Activated CD4-positive, alpha-beta T cell treated with anti-CD3 and anti-CD28 coated beads, Interleukin-2, amount 10 ng/mL, durations not matched to agents 24 days and 14 days (primary cell): ENCODE measurements at regions not wholly inside any gene's neighbourhood (a gene's known extent, or its start where the extent isn't known, plus 50 kb on each side); places are given as distances from the start of the nearest gene placed in this dataset.
"Not testable (repeated sequence)": the region's sequence is repeated elsewhere in the genome, so short reads cannot be mapped to it uniquely, and the experiment has no call there.

Experiments
- DNase-seq: peaks from one replicate; pipeline ENCODE4 v3.0.0; 2022
- H3K27ac Mint-ChIP-seq: one replicate; pipeline ENCODE4 v1.8.0; 2022; ENCODE audit warnings: mild to moderate bottlenecking, mixed read lengths
- H3K27me3 Mint-ChIP-seq: one replicate; pipeline ENCODE4 v1.8.0; 2022; ENCODE audit warnings: mixed read lengths
- H3K36me3 Mint-ChIP-seq: one replicate; pipeline ENCODE4 v1.8.0; 2022; ENCODE audit warnings: low read depth, mild to moderate bottlenecking, mixed read lengths
- H3K4me1 Mint-ChIP-seq: one replicate; pipeline ENCODE4 v1.8.0; 2021; ENCODE audit warnings: mixed read lengths
- H3K4me3 Mint-ChIP-seq: one replicate; pipeline ENCODE4 v1.8.0; 2022; ENCODE audit warnings: mild to moderate bottlenecking, moderate library complexity, mixed read lengths
- H3K9me3 Mint-ChIP-seq: one replicate; pipeline ENCODE4 v1.8.0; 2021; ENCODE audit warnings: mixed read lengths
- intact Hi-C: fragments of 100-400 bp; cut with micrococcal nuclease; formaldehyde crosslinking; loops from one replicate; pipeline ENCODE4 v1.15.1; 2023

DNA sequence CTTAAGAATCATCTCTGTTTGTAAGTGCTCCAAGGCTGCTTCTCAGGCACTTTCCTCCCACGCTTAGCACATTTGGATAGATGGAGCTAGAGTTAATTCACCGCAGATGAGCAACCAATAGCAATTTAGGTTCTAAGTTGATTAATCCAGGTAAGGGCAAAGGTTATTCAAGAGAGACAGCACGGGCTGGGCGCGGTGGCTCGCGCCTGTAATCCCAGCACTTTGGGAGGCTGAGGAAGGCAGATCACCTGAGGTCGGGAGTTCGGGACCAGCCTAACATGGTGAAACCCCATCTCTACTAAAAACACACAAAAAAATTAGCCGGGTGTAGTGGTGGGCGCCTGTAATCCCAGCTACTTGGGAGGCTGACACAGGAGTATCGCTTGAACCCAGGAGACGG, 54.5 kb upstream of the UNC13C start:
- H3K36me3 Mint-ChIP-seq, H3K4me1 Mint-ChIP-seq, H3K4me3 Mint-ChIP-seq, intact Hi-C loops, DNase-seq, H3K27me3 Mint-ChIP-seq, H3K27ac Mint-ChIP-seq, H3K9me3 Mint-ChIP-seq: not testable (repeated sequence)

- Mint-ChIP-seq H3K27ac (no peak overlapping the region), H3K27me3 (no peaks in the 10 kb centered on the region), H3K4me3 (no peak overlapping the region), H3K9me3 (no peaks in the 10 kb centered on the region), H3K36me3 (no peaks in the 10 kb centered on the region), H3K4me1 (no peaks in the 10 kb centered on the region)
- no peak for DNase-seq
- intact Hi-C loops = no loop called here
These were observed 59.8 kb upstream of the UNC13C start for GRCh38 chr15:53918180-53919079.

- no peaks in the 10 kb centered on the region for H3K27me3 Mint-ChIP-seq
- H3K9me3 Mint-ChIP-seq = no peaks in the 10 kb centered on the region
- no peak for DNase-seq
- H3K4me3 Mint-ChIP-seq = no peak overlapping the region
- intact Hi-C loops = no loop called here
- no peaks in the 10 kb centered on the region for H3K4me1 Mint-ChIP-seq
- no peak overlapping the region for H3K27ac Mint-ChIP-seq
- H3K36me3 Mint-ChIP-seq = no peaks in the 10 kb centered on the region
These were observed 61.1 kb upstream of the UNC13C start for GRCh38 chr15:53917109-53917508.

GRCh38 chr15:53911431-53911830, 66.8 kb upstream of the UNC13C start:
- H3K9me3 Mint-ChIP-seq = no peaks in the 10 kb centered on the region
- DNase-seq = no peak
- no peak overlapping the region for H3K27ac Mint-ChIP-seq
- no peak overlapping the region for H3K4me3 Mint-ChIP-seq
- no peaks in the 10 kb centered on the region for H3K4me1 Mint-ChIP-seq
- no peaks in the 10 kb centered on the region for H3K27me3 Mint-ChIP-seq
- no peaks in the 10 kb centered on the region for H3K36me3 Mint-ChIP-seq
- intact Hi-C loops = no loop called here

GRCh38 chr15:53910852-53911251, 67.4 kb upstream of the UNC13C start:
- no peak for DNase-seq
- Mint-ChIP-seq H3K9me3 (no peaks in the 10 kb centered on the region), H3K27ac (no peak overlapping the region), H3K27me3 (no peaks in the 10 kb centered on the region), H3K4me3 (no peak overlapping the region), H3K4me1 (no peaks in the 10 kb centered on the region), H3K36me3 (no peaks in the 10 kb centered on the region)
- intact Hi-C loops = no loop called here

- no peak overlapping the region for H3K4me3 Mint-ChIP-seq
- intact Hi-C loops = no loop called here
These were observed 67.9 kb upstream of the UNC13C start for GRCh38 chr15:53910236-53910849.

DNA sequence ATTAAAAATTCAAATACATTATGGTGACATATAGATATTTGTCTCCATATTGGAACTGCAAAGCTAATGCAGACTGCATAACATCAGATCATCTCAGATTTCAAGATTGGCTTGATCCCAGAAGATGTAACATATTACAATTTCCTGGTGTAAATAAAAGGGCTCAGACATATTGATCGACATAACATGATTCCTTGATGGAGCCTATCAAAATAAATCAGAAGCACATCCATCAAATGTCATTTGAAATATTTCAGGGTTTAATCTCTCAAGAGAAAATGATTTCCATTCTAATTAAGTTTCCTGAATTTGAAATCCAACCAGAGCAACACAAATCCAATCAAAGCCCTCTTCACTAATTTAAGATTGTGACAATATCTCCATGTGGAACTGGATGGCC, 75.1 kb upstream of the UNC13C start:
- Mint-ChIP-seq H3K27me3 (no peaks in the 10 kb centered on the region), H3K9me3 (no peaks in the 10 kb centered on the region), H3K27ac (no peak overlapping the region), H3K36me3 (no peaks in the 10 kb centered on the region), H3K4me3 (no peak overlapping the region), H3K4me1 (no peaks in the 10 kb centered on the region)
- no peak for DNase-seq
- intact Hi-C loops = no loop called here

More at GRCh38 chr15:53910236-53910849, 67.9 kb upstream of the UNC13C start:
- Mint-ChIP-seq H3K36me3 (no peaks in the 10 kb centered on the region), H3K27me3 (no peaks in the 10 kb centered on the region), H3K9me3 (no peaks in the 10 kb centered on the region), H3K27ac (no peak overlapping the region), H3K4me1 (no peaks in the 10 kb centered on the region)
- no peak for DNase-seq

DNA sequence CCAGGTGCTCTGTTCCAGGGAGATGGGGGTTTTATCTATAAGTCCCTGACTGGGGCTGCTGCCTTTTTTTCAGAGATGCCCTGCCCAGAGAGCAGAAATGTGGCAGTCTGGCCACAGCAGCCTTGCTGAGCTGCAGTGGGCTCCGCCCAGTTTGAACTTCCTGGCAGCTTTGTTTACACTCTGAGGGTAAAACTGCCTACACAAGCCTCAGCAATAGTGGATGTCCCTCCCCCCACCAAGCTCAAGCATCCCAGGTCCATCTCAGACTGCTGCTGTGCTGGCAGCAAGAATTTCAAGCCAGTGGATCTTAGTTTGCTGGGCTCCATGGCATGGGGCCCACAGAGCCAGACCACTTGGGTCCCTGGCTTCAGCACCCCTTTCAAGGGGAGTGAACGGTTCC, 84.8 kb upstream of the UNC13C start:
- intact Hi-C loops, H3K27ac Mint-ChIP-seq, H3K4me3 Mint-ChIP-seq, H3K4me1 Mint-ChIP-seq, H3K9me3 Mint-ChIP-seq, DNase-seq, H3K36me3 Mint-ChIP-seq, H3K27me3 Mint-ChIP-seq: not testable (repeated sequence)

DNA sequence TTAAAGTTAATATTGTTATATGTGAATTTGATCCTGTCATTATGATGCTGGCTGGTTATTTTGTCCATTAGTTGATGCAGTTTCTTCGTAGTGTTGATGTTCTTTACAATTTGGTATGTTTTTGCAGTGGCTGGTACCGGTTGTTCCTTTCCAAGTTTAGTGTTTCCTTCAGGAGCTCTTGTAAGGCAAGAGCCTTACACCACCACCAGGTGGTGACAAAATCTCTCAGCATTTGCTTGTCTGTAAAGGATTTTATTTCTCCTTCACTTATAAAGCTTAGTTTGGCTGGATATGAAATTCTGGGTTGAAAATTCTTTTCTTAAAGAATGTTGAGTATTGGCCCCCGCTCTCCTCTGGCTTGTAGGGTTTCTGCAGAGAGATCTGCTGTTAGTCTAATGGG, 86.4 kb upstream of the UNC13C start:
- H3K4me3 Mint-ChIP-seq, H3K4me1 Mint-ChIP-seq, DNase-seq, H3K36me3 Mint-ChIP-seq, H3K27ac Mint-ChIP-seq, H3K27me3 Mint-ChIP-seq, intact Hi-C loops, H3K9me3 Mint-ChIP-seq: not testable (repeated sequence)

DNA sequence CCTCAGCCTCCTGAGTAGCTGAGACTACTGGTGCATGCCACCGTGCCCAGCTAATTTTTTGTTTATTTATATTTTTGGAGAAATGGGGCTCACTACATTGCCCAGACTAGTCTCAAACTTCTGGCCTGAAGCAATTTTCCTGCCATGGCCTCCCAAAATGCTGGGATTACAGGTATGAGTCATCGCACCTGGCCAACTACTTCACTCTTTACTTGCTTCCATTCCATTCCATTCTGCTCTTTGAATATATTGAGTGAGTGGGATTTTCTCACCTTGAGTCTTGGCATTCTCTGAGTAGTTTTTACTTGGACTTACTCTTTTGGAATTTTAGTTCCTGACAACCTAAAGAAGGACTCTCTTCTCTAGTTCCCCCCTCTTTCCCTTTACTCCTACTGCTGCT, 93.8 kb upstream of the UNC13C start:
- no peaks in the 10 kb centered on the region for H3K9me3 Mint-ChIP-seq
- intact Hi-C loops = no loop called here
- H3K4me3 Mint-ChIP-seq = no peak overlapping the region
- no peaks in the 10 kb centered on the region for H3K4me1 Mint-ChIP-seq
- no peak for DNase-seq
- no peaks in the 10 kb centered on the region for H3K36me3 Mint-ChIP-seq
- H3K27me3 Mint-ChIP-seq = no peaks in the 10 kb centered on the region
- no peak overlapping the region for H3K27ac Mint-ChIP-seq

- no peaks in the 10 kb centered on the region for H3K27me3 Mint-ChIP-seq
- H3K36me3 Mint-ChIP-seq = no peaks in the 10 kb centered on the region
- H3K4me3 Mint-ChIP-seq = no peak overlapping the region
- H3K9me3 Mint-ChIP-seq = no peaks in the 10 kb centered on the region
- intact Hi-C loops = no loop called here
- H3K4me1 Mint-ChIP-seq = no peaks in the 10 kb centered on the region
- no peak for DNase-seq
- no peak overlapping the region for H3K27ac Mint-ChIP-seq
These were observed 95.9 kb upstream of the UNC13C start for GRCh38 chr15:53882311-53882710.

DNA sequence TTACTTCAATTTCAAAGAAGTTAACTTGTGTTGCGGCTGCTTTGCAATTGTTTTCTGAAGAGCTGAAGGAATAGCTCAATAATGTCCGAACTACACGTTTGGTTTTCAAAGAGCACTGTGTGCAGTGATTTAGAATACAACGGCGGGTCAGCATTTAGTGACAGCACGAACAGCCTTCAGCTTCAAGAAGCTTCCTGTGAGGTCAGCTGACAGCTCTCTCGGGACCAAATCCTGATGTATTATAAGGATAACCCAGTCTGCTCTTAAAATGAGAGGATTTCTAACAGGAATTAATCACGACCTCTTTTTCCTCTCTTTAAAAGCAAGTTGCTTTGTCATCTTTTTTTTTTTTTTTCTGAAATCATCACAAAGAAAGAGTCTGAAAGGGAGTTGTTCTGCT, 97.9 kb upstream of the UNC13C start:
- intact Hi-C loops = no loop called here
- no peak overlapping the region for H3K27ac Mint-ChIP-seq

GRCh38 chr15:53875711-53876110, 102.5 kb upstream of the UNC13C start:
- H3K27me3 Mint-ChIP-seq = no peaks in the 10 kb centered on the region
- H3K4me3 Mint-ChIP-seq = no peak overlapping the region
- no peaks in the 10 kb centered on the region for H3K36me3 Mint-ChIP-seq
- intact Hi-C loops = no loop called here
- no peaks in the 10 kb centered on the region for H3K4me1 Mint-ChIP-seq
- H3K9me3 Mint-ChIP-seq = no peaks in the 10 kb centered on the region
- DNase-seq = no peak
- no peak overlapping the region for H3K27ac Mint-ChIP-seq

More for the DNA sequence above, 97.9 kb upstream of the UNC13C start:
- Mint-ChIP-seq H3K9me3 (no peaks in the 10 kb centered on the region), H3K4me1 (no peaks in the 10 kb centered on the region), H3K27me3 (no peaks in the 10 kb centered on the region), H3K36me3 (no peaks in the 10 kb centered on the region), H3K4me3 (no peak overlapping the region)
- DNase-seq = no peak

DNA sequence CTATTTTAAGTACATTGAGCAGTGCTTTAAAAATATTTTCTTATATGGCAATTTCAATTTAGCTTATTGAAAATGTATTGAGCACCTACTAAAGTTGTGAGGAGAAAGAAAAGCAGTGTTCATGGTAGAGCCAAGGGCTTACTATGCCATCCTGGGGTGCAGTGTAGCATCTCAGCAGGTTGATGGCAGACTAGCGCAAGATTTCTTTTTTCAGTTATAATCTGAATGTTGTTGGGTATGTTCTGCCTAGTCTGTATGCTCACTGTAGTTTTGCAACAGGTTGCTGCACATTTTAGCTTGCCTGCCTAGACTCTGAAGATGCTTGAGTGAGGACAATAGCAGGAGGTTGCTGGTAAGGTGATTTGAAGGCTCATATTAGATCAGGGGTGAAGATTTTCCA, 103.1 kb upstream of the UNC13C start:
- Mint-ChIP-seq H3K4me1 (no peaks in the 10 kb centered on the region), H3K27me3 (no peaks in the 10 kb centered on the region), H3K9me3 (no peaks in the 10 kb centered on the region), H3K27ac (no peak overlapping the region), H3K4me3 (no peak overlapping the region), H3K36me3 (no peaks in the 10 kb centered on the region)
- no peak for DNase-seq
- intact Hi-C loops = no loop called here

DNA sequence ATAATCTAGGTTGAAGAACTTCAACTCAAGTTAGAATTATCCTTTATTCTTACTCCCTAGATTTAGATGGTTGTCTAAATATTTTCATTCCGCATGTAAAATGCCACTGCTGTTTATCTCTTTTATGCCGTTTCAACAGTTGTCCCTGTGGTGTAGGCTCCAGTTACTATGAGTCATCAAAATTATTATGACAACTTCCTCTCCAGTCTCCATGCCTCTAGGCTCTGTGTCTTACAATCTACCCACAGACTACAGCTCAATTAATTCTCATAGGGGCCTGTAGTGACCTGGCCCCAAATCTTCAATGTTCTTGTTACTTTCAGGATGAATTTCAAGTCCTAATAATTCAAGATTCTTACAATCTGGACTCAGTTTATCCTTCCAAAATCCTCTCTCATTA, 105.8 kb upstream of the UNC13C start:
- Mint-ChIP-seq H3K4me1 (no peaks in the 10 kb centered on the region), H3K27ac (no peak overlapping the region), H3K27me3 (no peaks in the 10 kb centered on the region), H3K4me3 (no peak overlapping the region), H3K9me3 (no peaks in the 10 kb centered on the region), H3K36me3 (no peaks in the 10 kb centered on the region)
- DNase-seq = peak; percentile 1
- intact Hi-C loops = no loop called here
